GM19463 (cell line): ENCODE measurements at regions not wholly inside any gene's neighbourhood (a gene's known extent, or its start where the extent isn't known, plus 50 kb on each side); places are given as distances from the start of the nearest gene placed in this dataset.
"Not testable (repeated sequence)": the region's sequence is repeated elsewhere in the genome, so short reads cannot be mapped to it uniquely, and the experiment has no call there.

Experiments used
- ATAC-seq: cut with Tn5 transposase; IDR thresholded peaks from one replicate; pipeline ENCODE4 v1.9.1; 2021; ENCODE audit warnings: mild to moderate bottlenecking, moderate library complexity; ENCODE audit not compliant: unreplicated experiment

GRCh38 chr3:11713171-11713570 is 69.5 kb upstream of the VGLL4 start:
- no peak for ATAC-seq

- ATAC-seq: no peak
Observed at GRCh38 chr3:11712646-11713045, 68.9 kb upstream of the VGLL4 start.

GRCh38 chr3:11711876-11712275 is 68.2 kb upstream of the VGLL4 start:
- no peak for ATAC-seq

GRCh38 chr3:11709782-11710181 is 66.1 kb upstream of the VGLL4 start:
- no peak for ATAC-seq

GRCh38 chr3:11707084-11707483 is 63.4 kb upstream of the VGLL4 start:
- not testable (repeated sequence) for ATAC-seq

- no peak for ATAC-seq
Observed at GRCh38 chr3:11706604-11707003, 62.9 kb upstream of the VGLL4 start.

- ATAC-seq: no peak
Observed at GRCh38 chr3:11705049-11705448, 61.3 kb upstream of the VGLL4 start.

- no peak for ATAC-seq
Observed at GRCh38 chr3:11703146-11703545, 59.4 kb upstream of the VGLL4 start.

- ATAC-seq: no peak
Observed at GRCh38 chr3:11699083-11699427, 55.3 kb upstream of the VGLL4 start.

GRCh38 chr3:11698326-11699082 is 54.8 kb upstream of the VGLL4 start:
- ATAC-seq: no peak

GRCh38 chr3:11697701-11698100 is 54.0 kb upstream of the VGLL4 start:
- no peak for ATAC-seq

- no peak for ATAC-seq
Observed at GRCh38 chr3:11696054-11696453, 52.3 kb upstream of the VGLL4 start.
